ENCODE measurements at regions not wholly inside any gene's neighbourhood (a gene's known extent, or its start where the extent isn't known, plus 50 kb on each side); places are given as distances from the start of the nearest gene placed in this dataset.

- no peak for TF ChIP-seq CTCF (IDR thresholded peaks at IDR 0.05)
- no peak for TF ChIP-seq POLR2A (IDR thresholded peaks at IDR 0.05)
These were observed 91.8 kb upstream of the CXCL14 start for GRCh38 chr5:135670588-135670987.
